Embryonic facial prominence (tissue), 1 donor: ENCODE measurements at regions not wholly inside any gene's neighbourhood (a gene's known extent, or its start where the extent isn't known, plus 50 kb on each side); places are given as distances from the start of the nearest gene placed in this dataset.

Experiments
- DNase-seq: peaks from one replicate; pipeline ENCODE4 v3.0.0-alpha.2; 2016; ENCODE audit errors: extremely low spot score

GRCh38 chr17:77419095-77419494, 278.3 kb downstream of the SEC14L1 start:
- DNase-seq: no peak

- DNase-seq: no peak
These were observed 278.9 kb downstream of the SEC14L1 start for GRCh38 chr17:77419547-77420094.

- DNase-seq: no peak
These were observed 279.5 kb downstream of the SEC14L1 start for GRCh38 chr17:77420095-77420803.

GRCh38 chr17:77420804-77421629, 280.2 kb downstream of the SEC14L1 start:
- DNase-seq: peak; percentile 65

GRCh38 chr17:77421630-77421972, 280.8 kb downstream of the SEC14L1 start:
- no peak for DNase-seq

GRCh38 chr17:77422104-77422747, 281.5 kb downstream of the SEC14L1 start:
- DNase-seq: no peak

- DNase-seq: no peak
These were observed 282.0 kb downstream of the SEC14L1 start for GRCh38 chr17:77422748-77423113.

- DNase-seq: no peak
These were observed 283.1 kb downstream of the SEC14L1 start for GRCh38 chr17:77423589-77424451.

GRCh38 chr17:77424585-77425344, 284.0 kb downstream of the SEC14L1 start:
- no peak for DNase-seq

- DNase-seq: no peak
These were observed 284.6 kb downstream of the SEC14L1 start for GRCh38 chr17:77425348-77425747.

- DNase-seq: no peak
These were observed 285.2 kb downstream of the SEC14L1 start for GRCh38 chr17:77425791-77426641.

GRCh38 chr17:77426676-77427386, 286.1 kb downstream of the SEC14L1 start:
- DNase-seq: no peak

GRCh38 chr17:77427391-77427991, 286.7 kb downstream of the SEC14L1 start:
- no peak for DNase-seq

- DNase-seq: no peak
These were observed 287.4 kb downstream of the SEC14L1 start for GRCh38 chr17:77428020-77428748.

GRCh38 chr17:77428749-77429368, 288.1 kb downstream of the SEC14L1 start:
- DNase-seq: no peak

GRCh38 chr17:77429369-77429968, 288.7 kb downstream of the SEC14L1 start:
- no peak for DNase-seq
